Choroid plexus epithelial cell (primary cell): ENCODE measurements at regions not wholly inside any gene's neighbourhood (a gene's known extent, or its start where the extent isn't known, plus 50 kb on each side); places are given as distances from the start of the nearest gene placed in this dataset.
A peak's percentile ranks its signal among the peaks of the same experiment; 100 is the strongest.

ENCODE experiments used
- DNase-seq: peaks from one replicate; pipeline ENCODE4 v3.0.0-alpha.2; 2010; ENCODE audit warnings: low read depth
- H3K4me3 ChIP-seq: 2 replicates; pipeline ENCODE4 v1.5.1; 2011; ENCODE audit warnings: low read depth, mild to moderate bottlenecking, control low read depth, low read length, moderate library complexity
- CTCF ChIP-seq: conservative IDR thresholded peaks from 2 replicates; pipeline ENCODE4 v1.5.1; 2011; ENCODE audit warnings: low read depth, mild to moderate bottlenecking, control low read depth, inconsistent platforms, low read length, moderate library complexity

- no peak for DNase-seq
- TF ChIP-seq CTCF: no peak
- no peak overlapping the region for H3K4me3 ChIP-seq
Measured at GRCh38 chr6:149179431-149179830, 138.1 kb upstream of the TAB2 start.

GRCh38 chr6:149181304-149181703 is 136.2 kb upstream of the TAB2 start:
- H3K4me3 ChIP-seq: no peak overlapping the region
- DNase-seq: no peak
- TF ChIP-seq CTCF: no peak

DNA sequence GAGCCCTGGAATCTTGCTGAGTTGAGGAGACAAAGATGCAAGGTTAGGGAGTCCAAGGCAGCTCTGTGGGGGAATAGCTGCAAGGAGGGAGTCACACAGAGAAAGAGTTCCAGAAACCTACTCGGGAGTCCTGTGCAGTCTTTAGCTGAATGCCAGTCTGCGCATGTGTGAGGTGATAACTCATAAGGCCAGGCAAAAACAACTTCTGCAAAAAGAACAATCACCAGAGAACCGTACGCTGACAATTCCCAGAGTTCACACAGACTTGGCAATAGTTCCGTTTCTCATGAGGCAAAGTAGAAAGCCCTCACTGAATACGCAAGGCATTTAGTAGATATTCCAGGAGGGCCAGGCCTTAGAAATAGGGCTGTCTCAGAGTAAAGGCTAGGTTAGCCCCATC is 135.2 kb upstream of the TAB2 start:
- TF ChIP-seq CTCF: no peak
- no peak overlapping the region for H3K4me3 ChIP-seq
- no peak for DNase-seq

- no peak for DNase-seq
- no peak overlapping the region for H3K4me3 ChIP-seq
- no peak for TF ChIP-seq CTCF
Measured at GRCh38 chr6:149184523-149184922, 133.0 kb upstream of the TAB2 start.

DNA sequence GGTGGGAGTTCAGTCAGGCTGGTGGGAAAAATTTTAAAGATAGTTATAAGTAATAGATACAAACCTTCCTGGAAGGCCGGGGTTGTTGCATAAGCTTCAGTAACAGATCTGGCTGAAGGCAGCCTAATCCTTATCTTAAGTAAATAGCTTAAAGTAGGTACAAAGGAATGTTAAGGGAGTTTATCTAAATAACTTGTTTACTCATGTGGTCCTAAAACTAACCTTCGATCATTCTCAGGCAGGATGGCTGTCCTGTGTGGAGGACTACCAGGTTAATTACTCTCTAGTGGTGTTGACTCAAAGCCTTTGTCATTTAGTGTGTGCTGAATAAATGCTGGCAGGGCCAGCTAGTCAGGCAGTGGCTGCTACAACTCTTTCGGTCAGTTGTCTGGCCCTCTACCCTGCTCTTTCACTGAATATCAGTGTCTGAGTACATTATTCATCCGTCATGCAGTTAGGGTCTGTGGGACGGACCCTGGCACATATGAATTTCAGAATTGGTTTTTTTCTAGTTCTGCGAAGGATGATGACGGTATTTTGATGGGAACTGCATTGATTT is 131.6 kb upstream of the TAB2 start:
- TF ChIP-seq CTCF: no peak
- DNase-seq: no peak
- H3K4me3 ChIP-seq: no peak overlapping the region

GRCh38 chr6:149186873-149187272 is 130.6 kb upstream of the TAB2 start:
- H3K4me3 ChIP-seq: no peak overlapping the region
- TF ChIP-seq CTCF: no peak
- DNase-seq: no peak

- H3K4me3 ChIP-seq: no peak overlapping the region
- DNase-seq: peak; percentile 68
- TF ChIP-seq CTCF: peak; percentile 23
Measured at GRCh38 chr6:149190224-149190831, 127.2 kb upstream of the TAB2 start.
